Heart right ventricle (tissue), 16 donors: ENCODE measurements at regions not wholly inside any gene's neighbourhood (a gene's known extent, or its start where the extent isn't known, plus 50 kb on each side); places are given as distances from the start of the nearest gene placed in this dataset.

Source experiments
- ATAC-seq, 8 donors: fragments of 200-7000 bp; cut with Tn5 transposase; one replicate each; pipeline ENCODE4 v1.9.1; 2020; ENCODE audit warnings: mild to moderate bottlenecking in 8 of 8, moderate library complexity in 8 of 8, moderate number of reproducible peaks in 1 of 8
- DNase-seq, 2 donors: peaks; one replicate each; pipeline ENCODE4 v3.0.0-alpha.2; 2020
- H3K27ac ChIP-seq, 10 donors: fragments of 200-600 bp; sonication (generic) in 2 of 10; one replicate each; pipeline versions ENCODE4 v1.5.0 to v1.8.0; 2020 to 2022; ENCODE audit warnings: mild to moderate bottlenecking in 3 of 10
- H3K27me3 ChIP-seq, 7 donors: fragments of 200-600 bp; one replicate each; pipeline ENCODE4 v1.8.0; 2021 to 2022; ENCODE audit warnings: mild to moderate bottlenecking in 2 of 7
- H3K36me3 ChIP-seq, 9 donors: fragments of 200-600 bp; sonication (generic) in 1 of 9; one replicate each; pipeline versions ENCODE4 v1.5.0 to v1.8.0; 2020 to 2022; ENCODE audit warnings: mild to moderate bottlenecking in 2 of 9
- H3K4me1 ChIP-seq, 9 donors: fragments of 200-600 bp; sonication (generic) in 1 of 9; one replicate each; pipeline versions ENCODE4 v1.5.0 to v1.8.0; 2020 to 2022; ENCODE audit warnings: mild to moderate bottlenecking in 4 of 9
- H3K4me3 ChIP-seq, 10 donors: fragments of 200-600 bp; sonication (generic) in 2 of 10; one replicate each; pipeline versions ENCODE4 v1.5.0 to v1.8.0; 2020 to 2022; ENCODE audit warnings: mild to moderate bottlenecking in 7 of 10, moderate library complexity in 2 of 10
- H3K9me3 ChIP-seq, 11 donors: fragments of 200-600 bp in 10 of 11; sonication (generic) in 2 of 11; one replicate each; pipeline versions ENCODE4 v1.5.0 to v1.8.0; 2013 to 2022; ENCODE audit warnings: mild to moderate bottlenecking in 2 of 11, control low read depth in 1 of 11, moderate library complexity in 1 of 11
- CTCF ChIP-seq, 9 donors: fragments of 200-600 bp; sonication (generic) in 2 of 9; IDR thresholded peaks; one replicate each; pipeline versions ENCODE4 v1.5.0 to v1.8.0; 2021 to 2022; ENCODE audit warnings: antibody characterized with exemption in 9 of 9, mild to moderate bottlenecking in 5 of 9, moderate library complexity in 1 of 9
- WGBS, 2 donors: extraction: QIAGEN DNeasy Blood & Tissue Kit; methylation state at CpG; one replicate each; pipeline ENCODE4 v1.1.7; 2013; ENCODE audit warnings: inconsistent platforms in 1 of 2; 5-methylcytosine and 5-hydroxymethylcytosine counted together
- intact Hi-C, 10 donors: fragments of 100-400 bp; cut with DNase I; formaldehyde crosslinking; loops; one replicate each; pipeline versions ENCODE4 v1.11.1 to v1.14.2; 2022
- donor health status: Arrhythmogenic right ventricular cardiomyopathy.
- donor health status: ischemic (EF 13 %, LVEDD 7.1; RV severe dilation, severe dysfunction).
- donor health status: healthy with polysubstance abuse.
- donor health status: DM: no; HTN: yes; CAD: no.
- donor health status: DM: no; HTN: no; CAD: no.
- donor health status: ischemic (EF 25% LVEDD 6.9; RV normal size, moderate dysfunction).
- donor health status: ischemic (EF 25% LVEDD 5.7; RV mildly dilated, moderate dysfunction).
- donor health status: healthy.
- donor health status: DM: yes; HTN: yes; CAD: no.
- donor health status: Ischemic cardiomyopathy.
- donor health status: ischemic (EF 35%, LVEDD 5.7; RV mildly dilated, moderate dysfunction).
- donor health status: nonischemic (EF 11% LVEDD 7.7; RV severe dilation, severe dysfunction).
- donor health status: DM: yes; HTN: yes; CAD: no.
- donor health status: PGD.
- donor health status: ischemic (EF 29% LVEDD 5.4; RV normal size, mild dysfunction).
- donor health status: nonischemic (EF 23%, LVEDD 6.1; RV moderate dilation, normal function).

DNA sequence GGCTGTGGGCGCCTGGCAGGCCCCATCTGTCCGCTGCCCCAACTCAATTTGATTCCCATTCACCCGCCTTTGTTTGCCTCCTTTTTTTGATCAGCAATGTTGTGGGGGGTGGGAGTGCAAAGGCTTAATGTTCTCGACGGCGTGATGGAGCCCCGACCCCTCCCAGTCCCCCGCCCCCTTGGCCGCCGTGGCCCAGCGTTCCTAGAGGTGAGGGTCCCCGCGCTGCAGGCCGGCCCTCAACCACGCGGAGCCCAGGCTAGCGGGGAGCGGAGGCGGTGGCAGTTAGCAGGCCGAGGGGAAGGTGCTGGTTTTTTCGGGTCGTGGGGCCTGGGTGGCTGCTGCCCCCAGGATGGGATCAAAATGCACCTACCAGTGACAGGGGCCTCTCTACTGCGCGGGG is 274.7 kb upstream of the SKOR2 start:
- no peak for DNase-seq
- Histone ChIP-seq H3K9me3 (no peaks in the 10 kb centered on the region), H3K27me3 (peaks cover 4 to 58% (median 39%) of the 10 kb centered on the region in 7 donors), H3K27ac (no peak overlapping the region), H3K4me1 (no peaks in the 10 kb centered on the region), H3K36me3 (no peaks in the 10 kb centered on the region), H3K4me3 (no peak overlapping the region)
- WGBS, 2 donors: 54 to 61% methylated on average over 24 of the region's 24 CpGs
- no peak for TF ChIP-seq CTCF (IDR thresholded peaks at IDR 0.05)
- intact Hi-C loops: no loop called here
- ATAC-seq: no peak

DNA sequence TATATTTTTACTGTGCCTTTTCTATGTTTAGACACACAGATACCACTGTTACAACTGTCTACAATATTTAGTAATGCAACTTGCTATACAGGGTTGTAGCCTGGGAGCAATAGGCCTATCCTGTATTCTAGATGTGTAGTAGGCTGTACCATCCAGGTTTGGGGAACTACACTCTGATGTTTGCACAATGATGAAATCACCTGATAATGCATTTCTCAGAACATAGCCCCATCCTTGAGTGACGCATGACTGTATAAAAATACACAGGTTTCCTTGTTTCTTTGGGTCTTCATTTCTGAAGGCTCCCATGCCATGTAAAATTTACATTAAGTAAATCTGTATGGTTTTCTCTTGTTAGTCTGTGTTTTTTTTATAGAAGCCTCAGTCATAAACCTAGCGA is 270.9 kb upstream of the SKOR2 start:
- ATAC-seq: no peak
- no peak for TF ChIP-seq CTCF (IDR thresholded peaks at IDR 0.05)
- Histone ChIP-seq H3K4me3 (no peak overlapping the region), H3K36me3 (no peaks in the 10 kb centered on the region), H3K27ac (no peak overlapping the region), H3K9me3 (no peaks in the 10 kb centered on the region), H3K27me3 (peaks cover 4 to 40% (median 13%) of the 10 kb centered on the region in 7 donors), H3K4me1 (no peaks in the 10 kb centered on the region)
- WGBS, 2 donors: 93 to 94% methylated on average over 2 of the region's 2 CpGs
- no peak for DNase-seq
- intact Hi-C loops: no loop called here

- no peak for DNase-seq
- no peaks in the 10 kb centered on the region for H3K4me1 ChIP-seq
- no peak for TF ChIP-seq CTCF (IDR thresholded peaks at IDR 0.05)
- no peak overlapping the region for H3K4me3 ChIP-seq
- ATAC-seq: no peak
- no peak overlapping the region for H3K27ac ChIP-seq
- peaks cover 0 to 21% (median 3%) of the 10 kb centered on the region in 7 donors for H3K27me3 ChIP-seq
- intact Hi-C loops: no loop called here
- WGBS, 2 donors: 76 to 78% methylated on average over 9 of the region's 9 CpGs
- peaks cover 0 to 3% (median 0%) of the 10 kb centered on the region in 11 donors for H3K9me3 ChIP-seq
- no peaks in the 10 kb centered on the region for H3K36me3 ChIP-seq
Measured at GRCh38 chr18:47520263-47520662, 268.8 kb upstream of the SKOR2 start.

- DNase-seq: no peak
- no peak overlapping the region for H3K27ac ChIP-seq
- no peaks in the 10 kb centered on the region for H3K4me1 ChIP-seq
- H3K27me3 ChIP-seq: peaks cover 0 to 15% (median 0%) of the 10 kb centered on the region in 7 donors
- H3K9me3 ChIP-seq: peaks cover 0 to 3% (median 0%) of the 10 kb centered on the region in 11 donors
- TF ChIP-seq CTCF (IDR thresholded peaks at IDR 0.05): no peak
- intact Hi-C loops: loop anchor here in 1 of 10 donors (10.0 kb wide), 1 partner anchor 135 kb away; no protein-coding TSS in a partner anchor
- ATAC-seq: no peak
- H3K36me3 ChIP-seq: no peaks in the 10 kb centered on the region
- H3K4me3 ChIP-seq: no peak overlapping the region
Measured at GRCh38 chr18:47519706-47520105, 268.2 kb upstream of the SKOR2 start.
